SK-N-SH (cell line): ENCODE measurements at regions not wholly inside any gene's neighbourhood (a gene's known extent, or its start where the extent isn't known, plus 50 kb on each side); places are given as distances from the start of the nearest gene placed in this dataset.

Experiments used
- CTCF ChIP-seq: fragments of 200-600 bp; sonication (generic); IDR thresholded peaks from 2 replicates; pipeline ENCODE4 v1.6.1; 2017; ENCODE audit warnings: antibody characterized with exemption, mild to moderate bottlenecking, moderate library complexity
- EP300 ChIP-seq, 2 experiments: IDR thresholded peaks; 2 replicates each; pipeline versions ENCODE4 v1.4.0 to v1.6.1; 2012; ENCODE audit warnings: borderline replicate concordance in 1 of 2, low read depth in 1 of 2, low read length in 1 of 2
- EZH2phosphoT487 ChIP-seq: fragments of 200-600 bp; sonication (generic); IDR thresholded peaks from 2 replicates; pipeline ENCODE4 v1.6.1; 2017; ENCODE audit warnings: low read depth, mixed run types, mild to moderate bottlenecking, antibody characterized with exemption, moderate library complexity, borderline replicate concordance
- RCOR1 ChIP-seq: fragments of 150-350 bp; IDR thresholded peaks from 2 replicates; pipeline ENCODE4 v1.6.1; 2017; ENCODE audit warnings: antibody characterized with exemption, low read length
- TF ChIP-seq, protein P1 (sequence below): IDR thresholded peaks from 2 replicates; pipeline ENCODE4 v1.4.0; 2012; ENCODE audit warnings: low read depth, borderline replicate concordance

DNA sequence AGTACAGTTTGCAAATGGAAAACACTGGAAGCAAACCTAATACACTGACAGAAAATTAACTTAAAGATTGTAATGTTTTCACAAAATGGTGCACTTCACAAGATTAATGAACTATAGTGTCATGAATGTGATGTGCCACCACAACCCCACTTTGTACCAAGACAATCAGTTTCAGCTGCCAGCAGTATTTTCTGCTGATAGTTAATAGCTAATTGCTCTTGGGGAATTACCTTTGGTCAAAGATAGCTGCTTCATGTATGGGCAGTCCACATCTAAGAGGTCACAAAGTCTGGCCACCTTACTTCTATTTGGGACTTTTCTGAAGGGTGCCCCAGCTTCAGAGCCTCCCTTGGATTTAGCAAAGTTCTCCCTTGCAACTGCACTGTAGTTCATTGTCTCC is 254.0 kb downstream of the CALCRL start:
- TF ChIP-seq CTCF = no peak
- TF ChIP-seq, protein P1, sequence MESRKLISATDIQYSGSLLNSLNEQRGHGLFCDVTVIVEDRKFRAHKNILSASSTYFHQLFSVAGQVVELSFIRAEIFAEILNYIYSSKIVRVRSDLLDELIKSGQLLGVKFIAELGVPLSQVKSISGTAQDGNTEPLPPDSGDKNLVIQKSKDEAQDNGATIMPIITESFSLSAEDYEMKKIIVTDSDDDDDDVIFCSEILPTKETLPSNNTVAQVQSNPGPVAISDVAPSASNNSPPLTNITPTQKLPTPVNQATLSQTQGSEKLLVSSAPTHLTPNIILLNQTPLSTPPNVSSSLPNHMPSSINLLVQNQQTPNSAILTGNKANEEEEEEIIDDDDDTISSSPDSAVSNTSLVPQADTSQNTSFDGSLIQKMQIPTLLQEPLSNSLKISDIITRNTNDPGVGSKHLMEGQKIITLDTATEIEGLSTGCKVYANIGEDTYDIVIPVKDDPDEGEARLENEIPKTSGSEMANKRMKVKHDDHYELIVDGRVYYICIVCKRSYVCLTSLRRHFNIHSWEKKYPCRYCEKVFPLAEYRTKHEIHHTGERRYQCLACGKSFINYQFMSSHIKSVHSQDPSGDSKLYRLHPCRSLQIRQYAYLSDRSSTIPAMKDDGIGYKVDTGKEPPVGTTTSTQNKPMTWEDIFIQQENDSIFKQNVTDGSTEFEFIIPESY = no peak
- no peak for TF ChIP-seq EZH2phosphoT487
- TF ChIP-seq RCOR1 = no peak
- TF ChIP-seq EP300 (IDR thresholded peaks at IDR 0.05; ENCODE audit: borderline replicate concordance in 1 of 2, low read depth in 1 of 2, low read length in 1 of 2) = no peak
